Activated T-helper 2 cell treated with anti-CD3 and anti-CD28 coated beads, Interferon-gamma antibody, Interleukin-2, Interleukin-4, amounts not matched to agents 10 μg/mL and 5 μg/mL and 100 μg/mL, durations not matched to agents 14 hours and 24 hours and 36 hours (primary cell): ENCODE measurements at regions not wholly inside any gene's neighbourhood (a gene's known extent, or its start where the extent isn't known, plus 50 kb on each side); places are given as distances from the start of the nearest gene placed in this dataset.
"Not testable (repeated sequence)": the region's sequence is repeated elsewhere in the genome, so short reads cannot be mapped to it uniquely, and the experiment has no call there.

ENCODE experiments used
- DNase-seq: peaks from one replicate; pipeline ENCODE4 v3.0.0; 2021; ENCODE audit warnings: low spot score
- H3K27ac Mint-ChIP-seq: one replicate; pipeline ENCODE4 v1.8.0; 2021; ENCODE audit warnings: mixed read lengths
- H3K27me3 Mint-ChIP-seq: one replicate; pipeline ENCODE4 v1.8.0; 2021; ENCODE audit warnings: low read depth, mixed read lengths
- H3K36me3 Mint-ChIP-seq: one replicate; pipeline ENCODE4 v1.8.0; 2021; ENCODE audit warnings: low read depth, mixed read lengths
- H3K4me1 Mint-ChIP-seq: one replicate; pipeline ENCODE4 v1.8.0; 2021; ENCODE audit warnings: low read depth, mixed read lengths
- H3K4me3 Mint-ChIP-seq: one replicate; pipeline ENCODE4 v1.8.0; 2021; ENCODE audit warnings: low read depth, mild to moderate bottlenecking, moderate library complexity, mixed read lengths
- H3K9me3 Mint-ChIP-seq: one replicate; pipeline ENCODE4 v1.8.0; 2021; ENCODE audit warnings: mixed read lengths
- intact Hi-C: fragments of 100-400 bp; cut with micrococcal nuclease; formaldehyde crosslinking; loops from one replicate; pipeline ENCODE4 v1.15.1; 2023

DNA sequence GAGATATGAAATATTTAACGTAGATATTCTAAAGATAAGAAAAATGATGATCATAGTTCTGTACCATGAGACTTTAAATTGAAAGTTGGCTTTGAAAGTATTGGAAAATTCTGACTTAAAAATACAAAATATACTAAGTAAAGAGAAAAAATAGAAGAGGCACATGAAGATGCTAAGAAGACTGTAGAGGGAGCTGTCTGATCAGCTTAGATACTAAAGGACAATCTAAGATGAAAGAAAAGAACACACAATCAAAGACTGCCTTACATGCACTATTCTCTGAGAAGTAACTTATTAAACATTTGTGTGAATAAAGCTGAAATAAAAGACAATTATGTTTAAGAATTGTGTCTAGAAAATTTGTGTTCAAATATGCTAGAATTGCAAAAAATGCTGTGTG lies 55.1 kb downstream of the RBMXL2 start:
- Mint-ChIP-seq H3K27me3 (peaks cover 1% of the 10 kb centered on the region), H3K36me3 (no peaks in the 10 kb centered on the region), H3K9me3 (peaks cover 14% of the 10 kb centered on the region), H3K27ac (no peak overlapping the region), H3K4me1 (no peaks in the 10 kb centered on the region), H3K4me3 (no peak overlapping the region)
- intact Hi-C loops, result loop anchor here (1.0 kb wide), 1 partner anchor 298 kb away; no protein-coding TSS in a partner anchor
- no peak for DNase-seq

- peaks cover 16% of the 10 kb centered on the region for H3K9me3 Mint-ChIP-seq
- intact Hi-C loops, H3K4me3 Mint-ChIP-seq, H3K4me1 Mint-ChIP-seq, DNase-seq, H3K27ac Mint-ChIP-seq, H3K27me3 Mint-ChIP-seq, H3K36me3 Mint-ChIP-seq: not testable (repeated sequence)
These were observed 61.3 kb downstream of the RBMXL2 start for GRCh38 chr11:7150104-7150503.

DNA sequence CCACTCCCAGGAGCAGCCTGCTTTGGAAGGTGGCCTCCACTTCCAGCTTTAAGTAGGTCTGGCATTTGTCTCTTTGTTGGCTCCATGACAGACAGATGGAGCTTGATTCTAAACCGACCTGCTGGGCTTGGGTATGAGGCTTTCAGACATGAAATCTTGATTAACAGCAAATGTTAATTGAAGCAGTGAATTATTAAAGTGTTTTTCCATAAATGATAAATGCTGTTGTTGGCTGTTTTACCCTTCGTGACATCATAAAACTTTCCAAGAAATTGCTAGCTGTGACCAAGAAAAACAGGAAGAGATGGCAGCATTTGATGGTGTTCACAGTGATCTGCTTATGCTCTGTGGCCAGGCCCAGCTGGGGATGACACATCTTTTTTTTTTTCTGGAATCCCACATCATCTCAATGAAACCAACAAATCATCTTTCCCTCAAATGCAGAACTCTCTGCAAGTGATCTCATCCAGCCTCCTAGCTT lies 66.1 kb downstream of the RBMXL2 start:
- Mint-ChIP-seq H3K9me3 (no peaks in the 10 kb centered on the region), H3K27me3 (peaks cover 3% of the 10 kb centered on the region), H3K27ac (no peak overlapping the region), H3K4me1 (peaks cover 13% of the 10 kb centered on the region), H3K36me3 (no peaks in the 10 kb centered on the region), H3K4me3 (no peak overlapping the region)
- DNase-seq, result no peak
- intact Hi-C loops, result no loop called here

DNA sequence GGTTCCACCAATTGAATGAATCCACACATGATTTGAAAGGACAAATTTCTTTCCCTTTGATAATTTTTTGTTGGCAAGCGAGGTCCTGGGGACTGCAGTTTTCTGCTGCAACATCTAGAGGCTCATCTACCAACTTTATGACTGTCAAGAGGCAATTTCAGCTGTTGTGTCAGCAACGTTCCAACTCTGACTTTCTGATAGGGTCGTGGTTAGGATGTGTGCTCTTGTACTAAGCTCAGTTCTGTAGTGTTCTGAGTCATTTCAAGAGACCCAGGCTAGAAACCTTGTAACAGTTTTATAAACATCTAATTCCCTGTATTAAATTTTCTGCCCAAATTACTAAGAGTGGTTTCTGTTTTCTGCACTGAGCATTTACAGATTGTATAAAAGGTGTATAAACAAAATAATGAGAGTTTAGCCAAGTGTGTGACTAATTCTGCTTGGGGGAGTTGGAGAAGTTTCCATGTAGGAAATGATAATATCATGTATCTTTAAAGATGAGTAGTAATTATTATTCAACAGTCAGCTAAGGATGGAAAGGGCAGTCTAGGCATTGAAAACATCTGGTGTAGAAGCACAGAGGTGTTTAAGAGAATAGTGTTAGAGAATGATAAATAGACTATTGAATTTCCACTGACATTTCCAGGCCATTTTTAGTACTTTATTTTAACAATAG lies 72.2 kb downstream of the RBMXL2 start:
- no peak for DNase-seq
- H3K27me3 Mint-ChIP-seq, result peaks cover 4% of the 10 kb centered on the region
- no peak overlapping the region for H3K27ac Mint-ChIP-seq
- H3K4me1 Mint-ChIP-seq, result peaks cover 15% of the 10 kb centered on the region
- intact Hi-C loops, result no loop called here
- no peaks in the 10 kb centered on the region for H3K36me3 Mint-ChIP-seq
- no peaks in the 10 kb centered on the region for H3K9me3 Mint-ChIP-seq
- H3K4me3 Mint-ChIP-seq, result no peak overlapping the region

DNA sequence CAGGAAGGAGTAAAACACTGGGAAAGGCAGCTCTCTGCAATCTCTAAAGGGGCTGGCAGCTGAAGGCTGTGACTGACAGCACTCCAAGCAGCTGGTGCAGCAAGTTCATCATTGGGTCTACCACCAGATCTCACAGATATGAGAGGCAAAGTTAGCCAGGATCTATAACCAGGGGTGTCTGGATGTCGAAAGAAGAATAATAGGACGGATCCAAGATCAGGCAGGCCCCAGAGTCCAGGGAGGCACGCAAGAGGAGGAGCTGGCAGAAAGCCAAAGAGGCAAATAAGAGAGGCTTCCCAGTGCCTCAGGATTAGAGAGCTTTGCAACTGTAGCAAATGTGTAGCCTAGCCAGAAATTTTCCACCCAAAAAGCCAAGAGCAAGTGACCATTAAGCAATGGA lies 77.1 kb downstream of the RBMXL2 start:
- Mint-ChIP-seq H3K36me3 (no peaks in the 10 kb centered on the region), H3K4me1 (peaks cover 4% of the 10 kb centered on the region), H3K27ac (no peak overlapping the region), H3K4me3 (no peak overlapping the region), H3K9me3 (no peaks in the 10 kb centered on the region), H3K27me3 (peaks cover 4% of the 10 kb centered on the region)
- intact Hi-C loops, result no loop called here
- no peak for DNase-seq

DNA sequence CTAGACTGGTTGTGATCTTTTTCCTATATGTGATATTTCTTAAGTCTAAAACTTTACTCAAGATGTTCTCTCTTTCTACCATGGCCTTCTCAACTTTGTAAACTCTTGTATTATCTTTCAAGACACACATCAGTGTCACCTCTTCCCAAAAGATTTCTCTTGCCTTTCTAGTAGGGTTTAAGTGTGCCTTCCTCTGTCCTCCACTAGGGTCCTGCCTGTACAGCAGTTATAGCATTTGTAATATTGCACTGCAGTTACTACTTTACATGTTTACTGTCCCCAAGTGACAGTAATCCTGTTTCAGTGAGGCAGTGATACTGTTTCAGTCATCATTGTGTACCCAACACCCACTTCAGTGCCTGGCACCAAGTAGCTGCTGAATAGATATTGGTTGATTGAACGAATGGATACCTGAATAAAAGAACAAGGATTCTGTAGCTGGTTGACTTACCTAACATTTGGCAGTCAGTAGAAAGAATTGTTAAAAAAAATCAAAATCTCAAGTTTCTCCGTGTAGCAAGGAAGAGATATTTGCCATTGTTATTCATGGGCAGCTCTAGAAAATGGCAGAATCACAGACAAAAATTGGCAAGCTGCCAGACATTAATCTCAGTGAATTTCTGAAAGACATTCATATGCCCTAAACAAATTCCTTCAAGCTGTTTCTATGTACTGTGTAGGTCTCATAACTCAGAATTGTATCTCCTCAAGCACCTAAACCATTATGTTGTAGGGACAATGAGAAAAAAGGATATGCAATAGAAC lies 79.4 kb downstream of the RBMXL2 start:
- H3K27me3 Mint-ChIP-seq, result peaks cover 2% of the 10 kb centered on the region
- no peaks in the 10 kb centered on the region for H3K36me3 Mint-ChIP-seq
- DNase-seq, result no peak
- no peaks in the 10 kb centered on the region for H3K4me1 Mint-ChIP-seq
- H3K4me3 Mint-ChIP-seq, result no peak overlapping the region
- intact Hi-C loops, result no loop called here
- no peaks in the 10 kb centered on the region for H3K9me3 Mint-ChIP-seq
- no peak overlapping the region for H3K27ac Mint-ChIP-seq

DNA sequence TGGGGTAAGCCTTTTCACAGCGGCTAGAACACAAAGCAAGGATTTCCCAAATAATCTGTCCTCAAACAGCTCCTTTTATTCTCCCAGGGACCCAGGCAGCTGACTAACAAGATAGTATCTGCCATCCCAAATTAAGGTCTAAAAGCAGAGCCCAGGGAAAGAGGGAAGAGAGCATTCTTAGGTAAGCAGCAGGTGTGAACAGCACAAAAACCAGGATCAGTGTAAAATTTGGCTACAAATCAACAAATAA lies 79.9 kb downstream of the RBMXL2 start:
- H3K4me1 Mint-ChIP-seq, result no peaks in the 10 kb centered on the region
- no peaks in the 10 kb centered on the region for H3K9me3 Mint-ChIP-seq
- H3K27me3 Mint-ChIP-seq, result peaks cover 2% of the 10 kb centered on the region
- no peak for DNase-seq
- intact Hi-C loops, result no loop called here
- H3K4me3 Mint-ChIP-seq, result no peak overlapping the region
- no peaks in the 10 kb centered on the region for H3K36me3 Mint-ChIP-seq
- H3K27ac Mint-ChIP-seq, result no peak overlapping the region

GRCh38 chr11:7170431-7170830 lies 81.3 kb upstream of the SYT9 start:
- no peaks in the 10 kb centered on the region for H3K4me1 Mint-ChIP-seq
- no peaks in the 10 kb centered on the region for H3K9me3 Mint-ChIP-seq
- DNase-seq, result no peak
- intact Hi-C loops, result no loop called here
- no peak overlapping the region for H3K27ac Mint-ChIP-seq
- H3K4me3 Mint-ChIP-seq, result no peak overlapping the region
- no peaks in the 10 kb centered on the region for H3K36me3 Mint-ChIP-seq
- peaks cover 2% of the 10 kb centered on the region for H3K27me3 Mint-ChIP-seq

GRCh38 chr11:7175007-7175406 lies 76.7 kb upstream of the SYT9 start:
- Mint-ChIP-seq H3K27me3 (peaks cover 2% of the 10 kb centered on the region), H3K4me1 (no peaks in the 10 kb centered on the region), H3K27ac (no peak overlapping the region), H3K9me3 (no peaks in the 10 kb centered on the region), H3K4me3 (no peak overlapping the region), H3K36me3 (no peaks in the 10 kb centered on the region)
- intact Hi-C loops, result no loop called here
- DNase-seq, result no peak

- H3K9me3 Mint-ChIP-seq, result no peaks in the 10 kb centered on the region
- intact Hi-C loops, result no loop called here
- H3K27me3 Mint-ChIP-seq, result no peaks in the 10 kb centered on the region
- H3K4me3 Mint-ChIP-seq, result no peak overlapping the region
- H3K36me3 Mint-ChIP-seq, result no peaks in the 10 kb centered on the region
- DNase-seq, result no peak
- H3K4me1 Mint-ChIP-seq, result no peaks in the 10 kb centered on the region
- H3K27ac Mint-ChIP-seq, result no peak overlapping the region
These were observed 65.5 kb upstream of the SYT9 start for GRCh38 chr11:7186190-7186589.

GRCh38 chr11:7186676-7187075 lies 65.0 kb upstream of the SYT9 start:
- intact Hi-C loops, result no loop called here
- no peaks in the 10 kb centered on the region for H3K36me3 Mint-ChIP-seq
- no peaks in the 10 kb centered on the region for H3K9me3 Mint-ChIP-seq
- H3K4me3 Mint-ChIP-seq, result no peak overlapping the region
- no peaks in the 10 kb centered on the region for H3K27me3 Mint-ChIP-seq
- no peak for DNase-seq
- H3K4me1 Mint-ChIP-seq, result no peaks in the 10 kb centered on the region
- no peak overlapping the region for H3K27ac Mint-ChIP-seq

DNA sequence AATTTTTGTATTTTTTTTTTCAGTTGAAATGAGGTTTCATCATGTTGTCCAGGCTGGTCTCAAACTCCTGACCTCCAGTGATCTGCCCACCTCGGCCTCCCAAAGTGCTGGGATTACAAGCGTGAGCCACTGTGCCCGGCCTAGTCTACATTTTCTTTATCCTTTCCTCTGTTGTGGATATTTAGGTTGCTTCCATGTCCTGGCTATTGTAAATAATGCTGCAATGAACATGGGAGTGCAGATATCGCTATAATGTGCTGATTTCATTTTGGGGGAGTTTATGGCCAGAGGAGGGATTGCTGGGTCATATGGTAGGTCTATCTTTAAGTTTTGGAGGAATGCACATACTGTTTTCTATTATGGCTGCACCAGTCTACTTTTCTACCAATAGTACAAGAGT lies 58.9 kb upstream of the SYT9 start:
- DNase-seq, H3K9me3 Mint-ChIP-seq, H3K36me3 Mint-ChIP-seq, intact Hi-C loops, H3K27me3 Mint-ChIP-seq, H3K4me1 Mint-ChIP-seq, H3K4me3 Mint-ChIP-seq, H3K27ac Mint-ChIP-seq: not testable (repeated sequence)

DNA sequence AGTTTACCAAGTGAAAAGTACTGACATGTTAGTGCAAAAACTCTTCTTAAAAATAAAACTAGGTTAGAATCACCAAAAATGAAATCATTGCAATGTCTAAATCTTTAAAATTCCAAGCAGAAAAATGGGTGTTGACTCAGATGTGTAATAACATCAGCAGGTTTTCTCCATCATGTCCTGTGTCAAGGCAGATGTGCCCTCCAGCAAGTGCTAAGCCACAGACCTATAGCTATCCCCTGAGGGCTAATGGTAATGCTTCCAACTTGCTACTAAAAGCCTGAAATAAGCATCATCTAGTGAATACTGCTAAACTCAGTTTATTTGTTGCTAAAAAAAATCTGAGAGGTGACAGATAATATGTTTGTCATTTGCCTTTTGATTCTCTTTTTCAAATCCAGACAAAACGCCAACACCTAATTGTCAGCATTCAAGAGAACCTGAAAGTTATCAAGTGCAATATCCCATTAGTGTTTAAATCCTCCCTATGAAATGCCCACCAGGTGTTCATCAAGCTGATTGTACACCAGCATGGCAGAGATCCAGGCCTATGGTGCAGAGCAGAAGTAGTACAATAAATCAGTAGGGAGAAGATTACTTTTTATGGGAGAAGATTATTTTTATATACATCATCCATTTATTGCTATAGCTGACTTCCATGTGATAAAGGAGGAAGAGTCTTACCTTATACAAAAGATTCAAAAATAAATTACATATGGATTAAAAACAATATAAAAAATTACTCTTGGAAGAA lies 55.1 kb upstream of the SYT9 start:
- Mint-ChIP-seq H3K9me3 (no peaks in the 10 kb centered on the region), H3K27ac (no peak overlapping the region), H3K4me3 (no peak overlapping the region), H3K36me3 (no peaks in the 10 kb centered on the region), H3K27me3 (peaks cover 3% of the 10 kb centered on the region), H3K4me1 (no peaks in the 10 kb centered on the region)
- no peak for DNase-seq
- intact Hi-C loops, result no loop called here
